Skeletal muscle satellite cell (primary cell): ENCODE measurements at regions not wholly inside any gene's neighbourhood (a gene's known extent, or its start where the extent isn't known, plus 50 kb on each side); places are given as distances from the start of the nearest gene placed in this dataset.

ENCODE experiments used
- H3K27me3 ChIP-seq: 2 replicates; pipeline ENCODE4 v1.7.0; 2013; ENCODE audit warnings: low read length; ENCODE audit not compliant: control insufficient read depth, insufficient read depth
- H3K36me3 ChIP-seq: 2 replicates; pipeline ENCODE4 v1.7.0; 2013; ENCODE audit warnings: mild to moderate bottlenecking, control low read depth, low read length; ENCODE audit not compliant: insufficient read depth
- H3K4me1 ChIP-seq: 2 replicates; pipeline ENCODE4 v1.7.0; 2013; ENCODE audit warnings: low read length; ENCODE audit not compliant: control insufficient read depth, insufficient read depth
- H3K4me2 ChIP-seq: 2 replicates; pipeline ENCODE4 v1.7.0; 2013; ENCODE audit warnings: mild to moderate bottlenecking, low read length
- H3K4me3 ChIP-seq: 2 replicates; pipeline ENCODE4 v1.7.0; 2013; ENCODE audit warnings: low read length
- H3K9ac ChIP-seq: 2 replicates; pipeline ENCODE4 v1.7.0; 2013; ENCODE audit warnings: mild to moderate bottlenecking, low read depth, low read length, moderate library complexity
- H3K9me3 ChIP-seq: replicated peaks from 2 replicates; pipeline ENCODE4 v1.7.0; 2013; ENCODE audit warnings: mild to moderate bottlenecking, control low read depth, low read length

DNA sequence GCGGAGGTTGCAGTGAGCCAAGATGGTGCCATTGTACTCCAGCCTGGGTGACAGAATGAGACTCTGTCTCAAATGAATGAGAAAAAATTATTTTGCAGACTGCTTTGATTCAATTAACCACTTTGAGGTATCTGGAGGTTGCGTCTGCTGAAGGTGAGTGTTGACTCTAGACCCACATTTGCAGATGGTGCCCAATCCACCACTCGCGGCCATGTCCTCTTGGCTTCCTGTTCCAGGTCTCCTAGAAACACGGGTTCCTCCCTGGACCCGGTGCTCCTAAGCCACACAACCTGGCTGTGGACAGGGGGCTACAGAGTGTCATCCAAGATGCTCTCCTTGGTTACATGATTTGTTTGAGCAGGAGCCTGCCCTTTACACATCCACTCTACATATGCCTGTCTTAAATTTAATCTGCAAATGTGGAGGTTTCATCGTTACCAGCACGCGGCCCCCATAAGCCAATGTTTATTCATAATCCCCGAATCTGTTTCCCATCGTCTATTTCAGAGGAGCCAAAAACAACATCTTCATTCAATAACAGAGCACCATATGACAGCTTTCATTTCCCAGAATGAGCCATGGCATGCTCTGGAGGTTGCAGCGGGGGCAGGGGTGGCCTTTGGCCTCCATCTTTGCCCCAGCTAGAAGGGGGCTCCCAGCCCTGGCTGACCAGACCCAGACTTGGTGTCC lies 377.2 kb downstream of the CTTN start:
- Histone ChIP-seq H3K4me1 (no peaks in the 10 kb centered on the region), H3K4me3 (no peak overlapping the region), H3K9ac (no peak overlapping the region), H3K27me3 (no peaks in the 10 kb centered on the region), H3K4me2 (no peak overlapping the region), H3K36me3 (no peaks in the 10 kb centered on the region), H3K9me3 (no peaks in the 10 kb centered on the region)

DNA sequence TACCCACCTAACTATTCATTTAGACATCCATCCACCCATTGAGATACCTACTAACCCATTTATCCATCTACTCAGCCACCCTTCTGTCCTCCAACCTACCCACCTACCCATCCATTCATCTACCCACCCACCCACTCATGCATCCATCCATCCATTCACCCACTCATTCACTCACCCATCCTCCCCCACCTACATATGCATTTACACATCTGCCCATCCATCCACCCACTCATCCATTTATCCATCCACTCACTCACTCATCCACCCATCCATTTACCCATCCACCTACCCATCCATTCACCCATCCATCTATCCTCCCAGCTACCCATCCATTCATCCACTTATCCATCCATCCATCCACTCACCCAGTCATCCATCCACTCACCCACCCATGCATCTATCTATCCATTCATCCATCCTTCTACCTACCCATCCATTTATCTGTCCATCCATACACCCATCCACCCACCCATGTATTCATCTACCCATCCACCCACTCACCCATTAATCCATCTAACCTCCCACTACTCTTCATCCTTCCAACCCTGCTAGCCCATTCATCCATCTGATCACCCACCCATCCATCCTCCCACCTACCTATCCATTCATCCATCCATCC lies 378.7 kb downstream of the CTTN start:
- no peak overlapping the region for H3K4me2 ChIP-seq
- H3K9me3 ChIP-seq: no peaks in the 10 kb centered on the region
- H3K27me3 ChIP-seq: no peaks in the 10 kb centered on the region

DNA sequence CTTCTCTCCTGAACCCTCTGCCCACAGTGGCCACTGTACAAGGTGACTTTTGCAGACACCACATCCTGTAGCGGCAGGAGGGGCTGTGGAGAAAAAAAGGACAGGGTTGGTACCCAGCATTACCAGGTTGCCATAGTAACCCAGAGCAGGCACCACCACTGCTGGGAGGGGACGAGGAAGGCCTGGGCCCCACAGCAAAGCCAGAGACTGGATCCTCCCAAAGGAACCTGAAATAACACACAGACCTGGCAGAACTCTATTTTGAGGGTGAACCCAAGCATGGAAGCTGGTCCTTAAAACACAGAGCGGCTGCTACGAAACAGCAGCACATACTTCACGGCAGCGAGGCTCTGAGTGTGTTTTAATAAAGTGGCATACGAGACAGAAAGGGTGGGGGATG lies 380.6 kb downstream of the CTTN start:
- no peaks in the 10 kb centered on the region for H3K9me3 ChIP-seq
- H3K4me1 ChIP-seq: peaks cover 10% of the 10 kb centered on the region
- no peaks in the 10 kb centered on the region for H3K36me3 ChIP-seq
- no peak overlapping the region for H3K4me2 ChIP-seq
- H3K4me3 ChIP-seq: no peak overlapping the region
- H3K27me3 ChIP-seq: no peaks in the 10 kb centered on the region
- H3K9ac ChIP-seq: no peak overlapping the region

More for the DNA sequence above, 378.7 kb downstream of the CTTN start:
- H3K36me3 ChIP-seq: no peaks in the 10 kb centered on the region
- H3K4me3 ChIP-seq: no peak overlapping the region
- no peak overlapping the region for H3K9ac ChIP-seq
- H3K4me1 ChIP-seq: no peaks in the 10 kb centered on the region

DNA sequence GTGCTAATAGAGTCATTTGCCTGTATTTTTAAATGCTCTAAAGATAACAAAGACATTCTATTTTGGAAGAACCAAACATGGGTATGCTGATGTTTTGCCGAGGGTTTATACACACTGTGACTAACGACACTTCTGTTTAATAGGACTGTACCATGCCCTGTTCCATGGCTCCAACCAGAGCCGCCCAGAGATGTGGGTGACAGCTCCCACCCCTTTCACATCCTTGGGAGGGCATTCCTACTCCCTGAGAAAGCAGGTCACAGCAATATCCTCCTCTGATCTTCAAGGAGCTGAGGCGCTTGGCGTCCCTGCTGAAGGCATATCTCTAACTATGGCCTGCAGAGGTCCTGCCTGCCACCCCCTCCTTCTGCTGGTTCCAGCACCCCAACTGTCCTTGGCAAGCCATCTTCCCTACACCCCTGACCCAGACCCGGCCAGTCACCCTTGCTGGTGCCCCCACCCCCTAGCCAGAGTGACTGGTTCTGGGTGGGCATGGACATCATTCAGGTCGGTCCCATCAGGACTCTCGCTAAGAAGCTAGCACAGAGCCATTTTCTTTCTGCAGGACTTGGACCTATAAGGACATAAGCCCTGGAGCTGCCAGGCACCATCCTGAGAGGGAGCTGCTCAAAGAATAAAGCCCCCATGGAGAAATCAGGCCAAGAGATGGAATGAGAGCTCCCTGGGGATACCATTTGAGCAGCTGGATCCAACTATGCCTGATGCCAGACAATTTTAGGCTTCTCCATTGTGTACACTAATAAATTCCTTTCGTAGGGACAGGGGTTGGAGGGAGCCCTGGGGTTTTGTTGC lies 381.3 kb downstream of the CTTN start:
- no peak overlapping the region for H3K9ac ChIP-seq
- H3K36me3 ChIP-seq: no peaks in the 10 kb centered on the region
- peaks cover 10% of the 10 kb centered on the region for H3K4me1 ChIP-seq
- no peak overlapping the region for H3K4me2 ChIP-seq
- no peaks in the 10 kb centered on the region for H3K9me3 ChIP-seq
- H3K4me3 ChIP-seq: no peak overlapping the region
- no peaks in the 10 kb centered on the region for H3K27me3 ChIP-seq

DNA sequence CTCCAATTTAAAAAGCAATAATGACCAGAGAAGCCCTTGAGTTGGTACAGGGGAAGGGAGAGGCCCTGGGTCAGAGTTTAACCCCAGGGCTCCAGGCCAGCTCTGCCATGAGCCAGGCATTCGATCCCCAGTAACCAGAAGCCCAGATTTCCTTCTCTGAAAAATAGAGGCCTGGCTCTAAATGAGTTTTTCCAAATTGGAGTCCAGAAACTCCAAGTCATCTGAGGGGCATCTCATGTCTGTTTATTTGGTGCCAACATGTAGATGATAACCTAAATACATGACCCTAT lies 381.9 kb downstream of the CTTN start:
- no peak overlapping the region for H3K4me3 ChIP-seq
- no peak overlapping the region for H3K4me2 ChIP-seq
- H3K36me3 ChIP-seq: no peaks in the 10 kb centered on the region
- H3K27me3 ChIP-seq: no peaks in the 10 kb centered on the region
- no peaks in the 10 kb centered on the region for H3K9me3 ChIP-seq
- H3K4me1 ChIP-seq: peaks cover 10% of the 10 kb centered on the region
- no peak overlapping the region for H3K9ac ChIP-seq

DNA sequence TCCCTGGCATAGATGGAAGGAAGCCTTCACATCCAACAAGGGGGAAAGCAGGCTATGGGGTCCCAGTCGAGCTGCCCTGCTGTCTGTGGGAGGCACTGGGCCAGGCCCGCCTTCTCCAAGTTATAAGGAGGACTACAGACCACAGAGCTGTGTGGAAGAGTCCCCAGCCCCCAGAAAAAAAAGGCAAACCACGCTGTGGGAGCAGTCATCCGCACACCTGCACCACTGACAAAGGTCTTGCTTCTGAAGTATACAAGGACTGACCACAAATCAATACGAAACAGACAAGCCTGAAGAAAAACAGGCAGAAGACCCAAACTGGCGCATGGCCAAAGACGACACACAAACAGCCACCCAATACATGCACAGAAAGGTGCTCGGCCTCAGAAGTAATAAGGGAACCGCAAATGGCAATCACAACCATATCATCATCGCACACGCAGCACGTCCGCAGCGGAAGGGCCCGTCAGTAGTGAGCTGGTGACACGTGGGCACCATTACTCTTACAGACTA lies 384.1 kb downstream of the CTTN start:
- Histone ChIP-seq H3K9ac (no peak overlapping the region), H3K9me3 (no peaks in the 10 kb centered on the region), H3K4me1 (peaks cover 13% of the 10 kb centered on the region), H3K36me3 (no peaks in the 10 kb centered on the region), H3K4me2 (no peak overlapping the region), H3K4me3 (no peak overlapping the region), H3K27me3 (no peaks in the 10 kb centered on the region)

DNA sequence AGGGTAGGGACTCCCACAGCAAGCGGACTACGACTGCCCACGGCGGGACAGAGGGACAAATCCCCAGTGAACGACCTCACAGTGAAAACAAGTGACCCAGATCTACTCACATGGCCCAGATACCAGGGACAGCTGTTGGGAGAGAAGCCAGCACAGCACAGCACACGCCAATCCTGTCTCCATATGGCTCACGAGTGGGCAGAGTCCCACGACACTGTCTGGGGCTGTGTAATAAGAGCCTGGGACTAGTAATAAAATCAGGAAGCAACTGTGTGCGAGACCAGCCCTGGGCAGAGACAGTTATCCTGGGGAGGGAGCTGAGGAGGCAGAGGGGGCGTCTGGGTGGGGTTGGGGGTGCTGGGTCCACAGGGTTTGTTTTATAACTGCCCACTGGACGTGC lies 385.0 kb downstream of the CTTN start:
- H3K36me3 ChIP-seq: no peaks in the 10 kb centered on the region
- H3K4me1 ChIP-seq: peaks cover 22% of the 10 kb centered on the region
- no peaks in the 10 kb centered on the region for H3K27me3 ChIP-seq
- no peak overlapping the region for H3K4me2 ChIP-seq
- peak overlapping the region; percentile 55 for H3K9ac ChIP-seq
- no peak overlapping the region for H3K4me3 ChIP-seq
- H3K9me3 ChIP-seq: no peaks in the 10 kb centered on the region

DNA sequence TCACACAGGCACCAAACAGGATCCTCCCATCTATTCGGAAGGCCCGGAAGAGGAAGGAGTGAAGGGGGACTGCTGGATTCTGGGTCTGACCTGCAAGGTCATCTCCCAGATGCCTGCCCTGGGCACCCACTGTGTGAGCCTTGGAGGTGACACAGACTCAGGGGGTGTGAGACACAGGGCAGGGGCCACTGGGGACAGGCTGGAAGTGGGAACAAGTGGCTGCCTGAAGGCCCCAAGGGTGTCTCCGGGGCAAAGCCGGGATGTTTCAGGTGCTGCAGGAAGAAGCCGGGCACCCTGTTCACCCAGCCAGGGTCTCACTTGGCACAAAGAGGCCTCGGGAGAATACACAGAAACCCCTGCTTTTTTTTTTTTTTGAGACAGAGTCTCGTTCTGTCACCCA lies 385.5 kb downstream of the CTTN start:
- Histone ChIP-seq H3K36me3 (no peaks in the 10 kb centered on the region), H3K27me3 (no peaks in the 10 kb centered on the region), H3K9ac (peak overlapping the region; percentile 43), H3K4me2 (no peak overlapping the region), H3K4me1 (peaks cover 27% of the 10 kb centered on the region), H3K9me3 (no peaks in the 10 kb centered on the region), H3K4me3 (no peak overlapping the region)

DNA sequence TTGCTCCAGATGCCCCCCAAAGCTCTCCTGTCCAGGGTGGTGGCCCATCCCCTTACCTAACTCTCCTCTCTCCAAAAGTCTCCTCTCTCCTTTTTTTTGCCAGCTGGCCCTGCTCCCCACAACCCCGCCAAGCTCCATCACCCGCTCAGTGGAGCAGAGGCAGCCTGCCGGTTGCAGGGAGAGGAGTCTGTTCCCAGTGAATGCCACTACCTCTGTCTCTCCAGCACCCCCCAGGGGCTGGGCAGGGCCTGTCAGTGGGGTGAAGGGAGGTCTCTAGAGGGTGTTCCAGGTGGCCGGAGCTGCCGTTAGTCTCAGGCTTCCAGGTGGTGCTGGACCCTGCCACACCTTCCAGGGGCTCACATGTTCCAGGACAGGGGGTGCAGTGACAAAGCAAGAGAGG lies 387.0 kb downstream of the CTTN start:
- H3K9ac ChIP-seq: no peak overlapping the region
- H3K27me3 ChIP-seq: no peaks in the 10 kb centered on the region
- H3K4me1 ChIP-seq: peaks cover 30% of the 10 kb centered on the region
- H3K9me3 ChIP-seq: no peaks in the 10 kb centered on the region
- H3K36me3 ChIP-seq: no peaks in the 10 kb centered on the region
- H3K4me3 ChIP-seq: no peak overlapping the region
- H3K4me2 ChIP-seq: no peak overlapping the region

DNA sequence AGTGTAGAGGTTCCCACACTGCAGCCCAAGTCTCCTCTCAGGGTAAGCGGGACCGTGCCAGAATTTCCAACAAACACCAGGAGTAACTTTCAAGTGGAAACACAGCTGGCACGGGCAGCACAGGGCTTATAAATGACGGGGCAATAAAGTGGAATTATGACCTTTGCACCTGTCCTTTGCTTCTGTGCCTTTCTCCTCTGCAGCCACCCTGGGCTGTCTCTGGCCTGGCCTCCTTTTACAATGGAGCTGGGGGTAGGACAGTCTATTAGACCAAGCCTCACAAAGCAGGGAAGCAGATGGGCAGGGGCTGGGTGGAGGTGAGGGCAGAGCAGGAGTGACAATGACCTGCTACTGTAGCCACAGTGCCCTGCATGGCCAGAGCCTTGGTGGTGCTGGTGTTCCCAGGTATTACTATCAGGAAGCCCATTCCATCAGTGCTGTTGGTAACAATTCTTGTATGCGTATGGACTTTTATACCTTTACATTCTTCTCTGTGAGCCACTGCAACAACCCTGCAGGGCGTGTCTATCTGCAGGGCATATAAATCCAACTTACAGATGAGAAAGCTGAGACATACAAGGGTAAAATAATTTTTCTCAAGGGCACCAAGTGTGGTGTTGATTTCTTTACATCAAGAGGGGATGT lies 387.8 kb downstream of the CTTN start:
- H3K4me1 ChIP-seq: peaks cover 30% of the 10 kb centered on the region
- H3K9me3 ChIP-seq: no peaks in the 10 kb centered on the region
- H3K27me3 ChIP-seq: no peaks in the 10 kb centered on the region
- no peak overlapping the region for H3K4me2 ChIP-seq
- H3K36me3 ChIP-seq: no peaks in the 10 kb centered on the region
- no peak overlapping the region for H3K9ac ChIP-seq
- no peak overlapping the region for H3K4me3 ChIP-seq

DNA sequence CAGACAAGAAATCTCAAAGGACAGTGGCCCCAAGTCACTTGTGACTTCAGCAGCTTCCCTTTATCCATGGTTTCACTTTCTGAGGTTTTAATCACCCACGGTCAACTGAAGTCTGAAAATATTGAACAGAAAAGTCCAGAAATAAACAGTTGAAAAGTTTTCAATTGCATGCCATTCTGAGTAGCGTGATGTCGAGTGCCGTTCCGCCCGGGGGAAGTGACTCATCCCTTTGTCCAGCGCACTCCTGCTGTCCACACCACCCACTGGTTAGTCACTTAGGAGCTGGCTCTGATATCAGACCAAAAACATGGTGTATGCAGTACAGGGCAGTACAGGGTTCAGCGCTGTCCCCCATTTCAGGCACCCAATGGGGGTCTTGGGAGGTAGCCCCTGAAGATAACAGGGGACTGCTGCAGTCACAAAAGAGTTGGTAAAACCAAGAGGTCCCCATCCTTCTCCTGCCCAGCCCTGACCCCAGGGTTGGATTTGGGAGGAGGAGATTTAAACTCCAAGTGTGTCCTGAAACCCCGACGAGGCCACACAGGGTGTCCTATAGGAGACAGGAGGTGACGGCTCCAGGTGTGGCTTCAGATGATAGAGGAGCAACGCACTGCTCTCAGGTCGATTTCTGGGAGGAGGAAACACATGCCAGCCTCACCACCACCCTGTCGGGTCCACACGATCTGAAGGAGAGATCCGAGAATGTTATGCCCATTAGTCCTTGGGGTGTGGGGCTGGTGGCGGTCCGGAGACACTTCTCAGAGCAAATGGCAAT lies 390.1 kb downstream of the CTTN start:
- H3K4me1 ChIP-seq: peaks cover 25% of the 10 kb centered on the region
- H3K4me3 ChIP-seq: peak overlapping the region; percentile 46
- H3K9ac ChIP-seq: peak overlapping the region; percentile 64
- H3K4me2 ChIP-seq: peak overlapping the region; percentile 71
- H3K36me3 ChIP-seq: no peaks in the 10 kb centered on the region
- no peaks in the 10 kb centered on the region for H3K27me3 ChIP-seq
- H3K9me3 ChIP-seq: no peaks in the 10 kb centered on the region
